BE2C (cell line): ENCODE measurements at regions not wholly inside any gene's neighbourhood (a gene's known extent, or its start where the extent isn't known, plus 50 kb on each side); places are given as distances from the start of the nearest gene placed in this dataset.

Source experiments
- DNase-seq: peaks from one replicate; pipeline ENCODE4 v3.0.0-alpha.2; 2020
- H3K27me3 ChIP-seq: fragments of 250-450 bp; sonication (Bioruptor Pico); 2 replicates; pipeline ENCODE4 v1.5.1; 2020; ENCODE audit warnings: mild to moderate bottlenecking
- H3K36me3 ChIP-seq: fragments of 250-450 bp; sonication (Bioruptor Pico); 2 replicates; pipeline ENCODE4 v1.5.1; 2020; ENCODE audit warnings: mild to moderate bottlenecking
- H3K4me1 ChIP-seq: fragments of 250-450 bp; sonication (Bioruptor Pico); 2 replicates; pipeline ENCODE4 v1.5.1; 2020
- H3K4me3 ChIP-seq: 2 replicates; pipeline ENCODE4 v1.5.1; 2011; ENCODE audit warnings: low read depth, low read length
- H3K9me3 ChIP-seq: fragments of 250-450 bp; sonication (Bioruptor Pico); 2 replicates; pipeline ENCODE4 v1.5.1; 2020
- TF ChIP-seq, protein P1 (sequence below): IDR thresholded peaks from 2 replicates; pipeline ENCODE4 v1.5.1; 2012; ENCODE audit warnings: mild to moderate bottlenecking, low read depth, low read length

DNA sequence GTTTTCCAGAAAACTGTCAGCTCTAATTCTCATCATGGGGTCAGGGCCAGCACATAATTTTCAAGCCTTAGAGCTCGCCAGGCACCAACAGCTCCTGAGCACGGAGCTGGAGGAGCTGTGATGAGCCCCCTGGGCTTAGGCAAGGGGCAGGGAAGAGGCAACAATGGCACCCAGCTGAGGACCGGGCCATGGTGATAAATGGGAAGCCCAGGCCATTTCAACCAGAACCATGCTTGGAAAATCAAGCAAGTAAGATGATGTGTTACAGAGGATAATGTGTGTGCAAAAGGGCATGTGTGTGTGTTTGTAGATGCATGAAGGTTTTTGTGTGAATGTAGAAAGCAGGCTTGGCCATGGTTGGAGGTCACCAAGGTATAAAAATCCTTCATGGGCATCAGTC, 66.8 kb upstream of the UBAC2 start:
- TF ChIP-seq, protein P1, sequence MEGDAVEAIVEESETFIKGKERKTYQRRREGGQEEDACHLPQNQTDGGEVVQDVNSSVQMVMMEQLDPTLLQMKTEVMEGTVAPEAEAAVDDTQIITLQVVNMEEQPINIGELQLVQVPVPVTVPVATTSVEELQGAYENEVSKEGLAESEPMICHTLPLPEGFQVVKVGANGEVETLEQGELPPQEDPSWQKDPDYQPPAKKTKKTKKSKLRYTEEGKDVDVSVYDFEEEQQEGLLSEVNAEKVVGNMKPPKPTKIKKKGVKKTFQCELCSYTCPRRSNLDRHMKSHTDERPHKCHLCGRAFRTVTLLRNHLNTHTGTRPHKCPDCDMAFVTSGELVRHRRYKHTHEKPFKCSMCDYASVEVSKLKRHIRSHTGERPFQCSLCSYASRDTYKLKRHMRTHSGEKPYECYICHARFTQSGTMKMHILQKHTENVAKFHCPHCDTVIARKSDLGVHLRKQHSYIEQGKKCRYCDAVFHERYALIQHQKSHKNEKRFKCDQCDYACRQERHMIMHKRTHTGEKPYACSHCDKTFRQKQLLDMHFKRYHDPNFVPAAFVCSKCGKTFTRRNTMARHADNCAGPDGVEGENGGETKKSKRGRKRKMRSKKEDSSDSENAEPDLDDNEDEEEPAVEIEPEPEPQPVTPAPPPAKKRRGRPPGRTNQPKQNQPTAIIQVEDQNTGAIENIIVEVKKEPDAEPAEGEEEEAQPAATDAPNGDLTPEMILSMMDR, result no peak
- Histone ChIP-seq H3K4me1 (no peaks in the 10 kb centered on the region), H3K27me3 (peaks cover 5% of the 10 kb centered on the region; the same call in 1 of the 2 replicates), H3K9me3 (no peaks in the 10 kb centered on the region), H3K36me3 (no peaks in the 10 kb centered on the region), H3K4me3 (no peak overlapping the region)
- no peak for DNase-seq

DNA sequence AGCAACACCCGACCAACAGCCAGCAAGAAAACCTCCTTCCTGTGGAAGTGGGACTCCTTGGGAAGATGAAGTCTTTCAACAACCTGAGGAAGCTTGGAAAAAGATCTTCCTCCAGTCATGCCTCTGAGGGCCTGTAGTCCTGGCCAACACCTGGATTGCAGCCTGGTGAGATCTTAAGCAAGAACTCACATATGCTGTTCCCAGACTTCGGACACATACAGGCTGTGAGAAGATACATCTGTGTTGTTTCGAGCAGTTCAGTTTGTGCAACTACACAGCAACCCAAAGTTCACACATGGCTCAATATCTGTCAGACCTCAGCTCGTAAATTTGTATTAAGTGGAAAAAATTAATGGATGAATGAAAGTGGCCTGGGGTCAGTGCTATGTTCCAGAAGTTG, 65.1 kb upstream of the UBAC2 start:
- H3K4me3 ChIP-seq, result no peak overlapping the region
- DNase-seq, result no peak
- TF ChIP-seq, protein P1, result no peak
- H3K9me3 ChIP-seq, result no peaks in the 10 kb centered on the region
- H3K36me3 ChIP-seq, result no peaks in the 10 kb centered on the region
- H3K27me3 ChIP-seq, result peaks cover 5% of the 10 kb centered on the region
- H3K4me1 ChIP-seq, result no peaks in the 10 kb centered on the region

- Histone ChIP-seq H3K27me3 (peaks cover 5% of the 10 kb centered on the region), H3K4me3 (no peak overlapping the region), H3K9me3 (no peaks in the 10 kb centered on the region), H3K36me3 (no peaks in the 10 kb centered on the region), H3K4me1 (no peaks in the 10 kb centered on the region)
- no peak for DNase-seq
- TF ChIP-seq, protein P1, result no peak
These were observed 64.2 kb upstream of the UBAC2 start for GRCh38 chr13:99136427-99136954.

- no peaks in the 10 kb centered on the region for H3K4me1 ChIP-seq
- no peak overlapping the region for H3K4me3 ChIP-seq
- no peak for DNase-seq
- peaks cover 8% of the 10 kb centered on the region for H3K27me3 ChIP-seq
- no peaks in the 10 kb centered on the region for H3K36me3 ChIP-seq
- no peaks in the 10 kb centered on the region for H3K9me3 ChIP-seq
- TF ChIP-seq, protein P1, result no peak
These were observed 59.8 kb upstream of the UBAC2 start for GRCh38 chr13:99140831-99141230.

DNA sequence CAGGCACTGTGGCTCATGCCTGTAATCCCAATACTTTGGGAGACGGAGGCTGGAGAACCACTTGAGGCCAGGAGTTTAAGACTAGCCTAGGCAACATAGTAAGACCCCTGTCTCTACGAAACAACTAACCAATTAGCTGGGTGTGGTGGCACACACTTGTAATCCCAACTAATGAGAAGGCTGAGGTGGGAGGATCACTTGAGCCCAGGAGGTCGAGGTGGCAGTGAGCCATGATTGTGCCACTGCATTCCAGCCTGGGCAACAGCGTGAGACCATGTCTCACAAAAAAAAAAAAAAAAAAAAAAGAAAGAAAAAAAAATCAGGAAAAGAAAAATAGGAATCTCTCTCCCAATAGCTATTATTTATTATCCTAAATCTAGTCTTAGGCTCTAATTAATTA, 56.8 kb upstream of the UBAC2 start:
- DNase-seq, result no peak
- H3K27me3 ChIP-seq, result peaks cover 3% of the 10 kb centered on the region
- H3K9me3 ChIP-seq, result no peaks in the 10 kb centered on the region
- no peaks in the 10 kb centered on the region for H3K36me3 ChIP-seq
- TF ChIP-seq, protein P1, result no peak
- no peaks in the 10 kb centered on the region for H3K4me1 ChIP-seq
- no peak overlapping the region for H3K4me3 ChIP-seq

DNA sequence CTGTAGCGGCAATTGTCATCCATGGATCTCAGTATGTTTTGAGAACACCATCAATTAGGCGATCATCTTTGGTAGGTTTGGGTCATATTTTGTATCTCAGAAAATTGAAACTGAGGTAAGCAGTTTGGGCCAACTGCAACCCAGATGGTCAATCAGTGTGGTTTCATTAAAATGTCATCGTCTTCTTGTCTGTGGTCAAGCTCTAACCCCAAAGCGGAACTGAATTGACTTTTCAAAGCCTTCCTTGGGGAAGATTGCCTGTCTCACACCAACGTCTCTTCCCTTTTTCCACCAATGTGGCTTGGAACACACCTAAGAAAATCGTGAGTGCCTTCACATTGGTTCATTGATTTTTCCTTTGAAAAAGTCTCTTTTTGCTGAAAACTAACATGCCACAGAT, 56.3 kb upstream of the UBAC2 start:
- Histone ChIP-seq H3K4me3 (no peak overlapping the region), H3K36me3 (no peaks in the 10 kb centered on the region), H3K27me3 (peaks cover 3% of the 10 kb centered on the region), H3K4me1 (no peaks in the 10 kb centered on the region), H3K9me3 (no peaks in the 10 kb centered on the region)
- no peak for DNase-seq
- TF ChIP-seq, protein P1, result no peak
